Epithelial cell of esophagus (primary cell): ENCODE measurements at regions not wholly inside any gene's neighbourhood (a gene's known extent, or its start where the extent isn't known, plus 50 kb on each side); places are given as distances from the start of the nearest gene placed in this dataset.

Source experiments
- DNase-seq: peaks from one replicate; pipeline ENCODE4 v3.0.0; 2010; ENCODE audit warnings: low read depth
- H3K4me3 ChIP-seq: 2 replicates; pipeline ENCODE4 v1.5.1; 2011; ENCODE audit warnings: mild to moderate bottlenecking, low read length, control low read depth
- TF ChIP-seq, protein P1 (sequence below): IDR thresholded peaks from 2 replicates; pipeline ENCODE4 v1.5.1; 2011; ENCODE audit warnings: low read depth, mild to moderate bottlenecking, low read length, control low read depth, inconsistent platforms; ENCODE audit not compliant: insufficient read depth; ENCODE audit errors: missing control alignments

DNA sequence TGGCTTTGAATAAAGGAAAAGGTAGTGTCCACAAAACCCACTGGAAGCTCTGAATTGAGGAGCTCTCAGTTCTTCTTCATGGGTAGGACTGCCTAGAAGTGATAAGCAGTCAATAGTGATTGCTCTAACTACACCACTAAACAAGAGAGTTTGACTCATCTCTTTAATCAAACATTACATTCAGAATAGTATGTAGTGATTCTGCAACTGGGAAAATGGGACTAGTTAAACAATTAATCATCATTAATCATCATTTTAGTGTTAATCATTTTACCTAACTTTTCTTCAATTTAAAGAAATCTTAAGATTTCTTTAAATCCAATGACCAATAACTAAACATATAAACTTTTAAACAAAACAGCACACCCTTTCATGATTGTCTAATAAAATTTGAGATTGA is 484.0 kb upstream of the FZD8 start:
- peak; percentile 77 for DNase-seq
- TF ChIP-seq, protein P1, sequence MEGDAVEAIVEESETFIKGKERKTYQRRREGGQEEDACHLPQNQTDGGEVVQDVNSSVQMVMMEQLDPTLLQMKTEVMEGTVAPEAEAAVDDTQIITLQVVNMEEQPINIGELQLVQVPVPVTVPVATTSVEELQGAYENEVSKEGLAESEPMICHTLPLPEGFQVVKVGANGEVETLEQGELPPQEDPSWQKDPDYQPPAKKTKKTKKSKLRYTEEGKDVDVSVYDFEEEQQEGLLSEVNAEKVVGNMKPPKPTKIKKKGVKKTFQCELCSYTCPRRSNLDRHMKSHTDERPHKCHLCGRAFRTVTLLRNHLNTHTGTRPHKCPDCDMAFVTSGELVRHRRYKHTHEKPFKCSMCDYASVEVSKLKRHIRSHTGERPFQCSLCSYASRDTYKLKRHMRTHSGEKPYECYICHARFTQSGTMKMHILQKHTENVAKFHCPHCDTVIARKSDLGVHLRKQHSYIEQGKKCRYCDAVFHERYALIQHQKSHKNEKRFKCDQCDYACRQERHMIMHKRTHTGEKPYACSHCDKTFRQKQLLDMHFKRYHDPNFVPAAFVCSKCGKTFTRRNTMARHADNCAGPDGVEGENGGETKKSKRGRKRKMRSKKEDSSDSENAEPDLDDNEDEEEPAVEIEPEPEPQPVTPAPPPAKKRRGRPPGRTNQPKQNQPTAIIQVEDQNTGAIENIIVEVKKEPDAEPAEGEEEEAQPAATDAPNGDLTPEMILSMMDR = no peak
- no peak overlapping the region for H3K4me3 ChIP-seq

- no peak overlapping the region for H3K4me3 ChIP-seq
- TF ChIP-seq, protein P1 = no peak
- DNase-seq = no peak
These were observed 477.4 kb upstream of the FZD8 start for GRCh38 chr10:36119455-36119854.

- TF ChIP-seq, protein P1 = no peak
- no peak overlapping the region for H3K4me3 ChIP-seq
- DNase-seq = no peak
These were observed 476.2 kb upstream of the FZD8 start for GRCh38 chr10:36118314-36118713.

DNA sequence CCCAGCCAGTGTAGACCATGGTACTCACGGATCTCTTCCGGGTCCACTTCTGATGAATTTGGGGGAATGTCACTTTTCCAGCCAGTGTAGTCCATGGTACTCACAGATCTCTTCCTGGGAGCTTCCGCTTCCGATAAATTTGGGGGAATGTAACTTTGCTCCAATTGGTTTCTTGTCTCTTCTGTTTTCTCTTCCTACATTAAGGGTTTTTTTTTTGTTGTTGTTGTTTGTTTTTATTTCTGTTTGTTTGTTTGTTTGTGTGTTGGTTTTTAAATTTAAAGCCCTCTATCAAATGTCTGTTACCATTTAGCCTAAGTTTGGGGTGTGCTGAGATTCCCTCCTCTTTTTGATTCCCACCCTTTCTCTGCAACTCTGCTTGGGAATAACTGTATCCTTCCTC is 475.8 kb upstream of the FZD8 start:
- TF ChIP-seq, protein P1 = no peak
- H3K4me3 ChIP-seq = no peak overlapping the region
- no peak for DNase-seq

DNA sequence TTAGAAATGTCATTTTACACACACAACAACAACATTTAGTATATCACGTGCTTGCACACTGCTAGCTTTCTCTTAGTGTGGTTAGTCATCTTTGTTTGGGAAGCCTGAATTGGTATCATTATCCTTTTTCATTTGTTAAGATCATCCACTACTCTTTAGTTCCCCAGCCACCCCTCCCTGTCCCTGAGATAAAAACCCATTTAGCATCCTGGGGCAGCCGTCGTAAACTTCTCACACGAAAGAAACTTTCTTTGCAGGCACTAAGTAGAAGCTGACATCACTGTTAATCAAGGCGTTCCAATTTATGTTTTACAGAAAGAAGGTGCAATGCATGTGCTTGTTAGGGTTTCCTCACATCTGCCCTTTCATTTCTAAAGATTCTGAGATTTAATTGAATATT is 475.1 kb upstream of the FZD8 start:
- H3K4me3 ChIP-seq = no peak overlapping the region
- DNase-seq = no peak
- TF ChIP-seq, protein P1 = no peak

DNA sequence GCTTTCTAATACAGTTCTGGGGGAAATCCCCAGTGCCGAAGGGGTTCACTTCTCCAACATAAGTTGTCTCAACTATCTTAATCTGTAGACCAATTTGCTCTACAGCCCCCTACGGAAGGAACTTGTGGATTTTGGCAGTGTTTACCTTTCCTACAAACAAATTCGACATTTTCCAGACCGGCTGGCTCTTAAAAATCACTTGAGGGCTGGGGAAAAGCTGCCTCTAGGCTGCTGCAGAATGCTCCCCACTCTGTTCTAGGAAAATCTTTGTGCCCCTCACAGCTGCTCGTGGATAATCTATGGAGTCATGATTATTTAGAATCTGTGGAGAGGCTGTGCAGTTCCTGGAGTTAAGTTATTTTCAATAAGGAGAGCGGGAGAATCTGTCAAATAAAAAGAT is 474.6 kb upstream of the FZD8 start:
- H3K4me3 ChIP-seq = no peak overlapping the region
- DNase-seq = no peak
- TF ChIP-seq, protein P1 = no peak

DNA sequence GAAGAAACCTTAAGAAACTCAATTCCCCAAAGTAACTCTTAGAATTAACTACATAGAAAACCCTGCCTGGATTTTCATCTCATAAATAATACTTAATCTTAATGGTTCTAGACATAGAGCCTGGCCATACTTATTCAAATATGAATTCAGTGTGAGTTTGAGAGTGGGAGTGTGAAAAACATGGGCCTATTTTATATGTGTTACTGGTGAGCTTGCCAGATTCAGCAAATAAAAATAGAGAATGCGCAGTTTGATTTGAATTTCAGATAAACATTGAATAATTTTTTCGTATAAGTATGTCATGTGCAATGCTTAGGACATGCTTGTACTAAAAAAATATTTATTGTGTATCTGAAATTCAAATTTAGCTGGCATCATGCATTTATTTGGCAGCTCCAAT is 473.9 kb upstream of the FZD8 start:
- TF ChIP-seq, protein P1 = no peak
- no peak for DNase-seq

More for the DNA sequence above, 473.9 kb upstream of the FZD8 start:
- H3K4me3 ChIP-seq = no peak overlapping the region
